ELR (cell line): ENCODE measurements at regions not wholly inside any gene's neighbourhood (a gene's known extent, or its start where the extent isn't known, plus 50 kb on each side); places are given as distances from the start of the nearest gene placed in this dataset.

Experiments used
- DNase-seq: peaks from one replicate; pipeline ENCODE4 v3.0.0-alpha.2; 2015; ENCODE audit warnings: low read depth

DNA sequence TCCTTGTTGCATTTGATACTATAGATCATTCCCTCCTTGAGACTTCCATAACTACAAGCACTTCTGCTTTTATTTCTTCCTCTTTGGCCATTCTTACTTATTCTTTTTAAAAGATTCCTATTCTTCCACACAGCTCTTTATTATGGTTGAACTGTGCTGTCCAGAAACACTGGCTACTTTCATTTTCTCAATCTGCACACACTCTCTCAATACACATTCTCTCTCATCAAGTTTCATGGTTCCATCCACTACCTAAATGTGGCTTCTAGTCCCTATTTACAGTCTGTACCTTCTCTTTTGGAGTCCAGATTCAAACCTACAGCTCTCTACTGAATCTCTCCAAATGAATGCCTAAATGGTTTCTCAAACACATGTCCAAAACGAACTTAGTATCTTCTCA lies 214.3 kb upstream of the RSPO3 start:
- no peak for DNase-seq

DNA sequence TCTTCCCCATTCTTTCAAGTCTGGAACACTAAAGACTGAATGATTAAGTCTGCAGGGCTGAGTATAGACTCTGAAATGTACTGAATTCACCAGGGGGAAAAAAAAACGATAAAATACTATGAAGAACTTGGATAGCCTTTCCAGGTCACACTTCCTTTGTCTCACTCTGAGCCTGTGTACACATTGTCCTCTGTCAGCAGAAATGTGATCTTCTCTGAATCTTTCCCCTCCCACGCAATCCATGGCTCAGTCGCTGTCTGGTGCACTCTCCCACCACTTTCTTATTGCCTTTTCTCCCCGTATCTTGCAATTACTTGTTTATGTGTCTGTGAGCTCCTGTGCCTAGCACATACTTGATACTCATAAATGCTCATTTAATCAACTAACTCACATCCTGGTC lies 212.6 kb upstream of the RSPO3 start:
- no peak for DNase-seq

DNA sequence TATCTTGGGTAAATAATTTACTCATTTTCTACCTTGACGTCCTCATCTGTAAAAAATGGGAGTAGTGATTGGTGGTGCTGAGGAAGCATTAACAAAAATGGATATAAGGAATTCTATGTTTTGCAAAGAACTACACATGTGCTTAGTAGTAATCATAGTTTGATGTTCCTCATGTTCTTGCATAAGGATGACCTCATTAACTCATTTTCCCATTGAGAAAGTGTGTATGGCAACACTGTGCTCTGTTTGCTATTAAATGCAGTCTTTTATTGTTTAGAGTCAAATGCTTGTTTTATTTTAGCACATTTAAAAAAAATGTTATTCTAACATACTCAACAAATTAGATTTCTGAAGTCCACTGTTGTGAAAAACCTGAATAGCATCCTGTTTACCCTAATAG lies 211.2 kb upstream of the RSPO3 start:
- DNase-seq: no peak

DNA sequence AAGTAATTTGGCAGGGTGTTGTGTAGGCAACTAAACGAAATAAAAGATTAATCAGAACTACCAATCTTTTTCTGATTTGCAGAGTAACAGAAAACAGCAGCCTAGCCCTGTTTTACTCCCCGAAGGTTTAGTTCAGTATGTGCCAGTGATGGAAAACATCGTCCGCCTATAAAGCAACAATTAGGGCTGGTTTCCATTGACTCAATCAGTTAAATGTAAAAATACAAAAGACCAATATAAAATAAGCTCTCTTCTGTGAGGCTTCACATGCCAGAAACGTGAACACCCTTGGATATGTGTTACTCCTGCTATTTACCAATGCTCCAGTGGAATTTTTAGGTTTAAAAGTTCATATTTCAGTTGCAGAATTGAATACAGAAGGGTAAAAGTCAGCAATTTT lies 210.5 kb upstream of the RSPO3 start:
- DNase-seq: no peak

DNA sequence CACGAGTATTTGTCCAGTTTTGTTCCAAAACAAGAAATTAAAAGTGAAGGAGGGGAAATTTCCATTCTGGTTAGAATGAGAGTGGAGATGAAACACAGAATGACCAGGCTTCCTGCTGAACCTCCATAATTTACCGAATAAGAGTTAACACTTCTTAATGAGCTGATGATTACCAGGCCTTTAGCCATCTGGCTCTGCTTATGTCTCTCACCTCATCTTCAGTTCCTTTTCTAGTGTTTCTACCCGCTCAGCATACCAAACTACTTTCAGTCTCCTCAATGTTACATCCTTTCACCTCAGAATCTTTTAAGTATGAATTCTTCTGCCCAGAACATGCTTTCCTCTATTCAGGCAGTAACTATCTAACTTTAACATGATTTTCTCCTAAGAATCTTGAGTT lies 209.0 kb upstream of the RSPO3 start:
- no peak for DNase-seq

DNA sequence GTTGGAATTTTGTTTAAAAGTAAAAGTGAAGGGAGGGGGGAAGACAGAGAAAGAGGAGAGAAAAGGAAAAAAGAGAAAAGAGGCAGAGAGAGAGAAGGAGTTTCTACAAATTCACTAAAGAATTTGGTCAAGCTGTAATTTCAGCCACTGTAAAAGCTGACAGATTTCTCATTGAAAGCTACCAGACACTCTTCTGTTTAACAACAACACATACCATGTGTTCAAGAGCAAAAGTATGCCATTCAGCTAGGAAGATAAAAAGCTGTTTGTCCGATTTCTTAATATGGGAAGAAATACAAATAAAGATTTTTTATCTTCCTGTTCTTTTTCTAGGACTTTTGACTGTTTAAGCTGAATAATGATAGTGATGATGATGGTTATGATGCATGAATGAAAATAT lies 204.8 kb upstream of the RSPO3 start:
- no peak for DNase-seq

DNA sequence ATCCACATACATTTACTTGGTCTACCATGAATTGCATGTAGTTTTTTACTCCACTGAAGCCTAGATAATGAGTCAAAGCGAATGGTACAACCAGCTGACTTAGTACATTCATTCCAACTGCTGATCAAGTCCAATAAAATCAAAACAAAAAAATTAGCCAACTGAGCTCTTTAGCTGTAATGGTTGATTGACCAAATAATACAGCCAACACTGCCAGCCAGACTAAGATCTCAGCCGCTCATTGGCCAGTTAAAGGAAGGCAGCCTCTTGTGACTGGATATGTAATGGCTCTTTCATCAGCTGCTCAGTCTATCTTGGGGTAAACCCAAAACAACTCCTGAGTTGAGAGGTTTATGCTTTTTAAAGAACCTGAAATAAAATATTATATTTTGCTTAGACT lies 204.3 kb upstream of the RSPO3 start:
- no peak for DNase-seq

DNA sequence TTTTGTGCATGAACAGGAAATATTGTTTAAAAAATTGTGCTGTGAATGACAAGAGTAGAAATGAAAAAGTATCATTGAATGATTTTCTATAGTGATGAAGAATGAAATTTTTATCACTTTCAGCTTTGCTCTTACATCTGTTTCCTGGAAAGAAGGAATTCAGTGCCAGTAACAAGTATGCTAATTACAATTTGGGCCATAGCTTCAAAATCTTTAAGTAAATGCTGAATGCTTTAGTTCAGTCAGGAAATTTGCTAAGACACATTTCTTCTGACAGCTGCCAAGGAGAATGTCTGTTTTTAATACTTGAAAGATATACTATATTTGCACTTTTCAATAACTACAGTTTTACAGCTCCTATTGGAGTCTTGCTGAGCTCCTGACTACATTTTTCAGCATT lies 203.7 kb upstream of the RSPO3 start:
- DNase-seq: no peak

DNA sequence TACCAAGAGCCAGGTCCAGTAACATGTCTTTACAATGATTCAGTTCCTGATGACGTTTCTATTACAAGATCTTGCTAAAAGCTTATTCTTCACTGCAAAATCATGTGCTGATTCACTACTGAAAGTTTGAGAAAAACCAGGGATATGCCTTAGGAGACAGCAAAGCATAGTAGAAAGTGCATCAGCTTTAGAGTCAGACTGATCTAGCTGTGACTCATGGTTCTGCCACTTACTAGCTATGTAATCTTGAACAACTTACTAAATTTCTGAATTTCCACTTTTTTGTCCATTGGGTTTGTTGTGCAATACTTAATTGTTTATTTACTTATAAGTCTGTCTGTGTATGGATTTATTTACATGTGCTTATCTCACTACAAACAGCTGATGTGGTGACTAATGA lies 198.5 kb upstream of the RSPO3 start:
- peak; percentile 97 for DNase-seq

DNA sequence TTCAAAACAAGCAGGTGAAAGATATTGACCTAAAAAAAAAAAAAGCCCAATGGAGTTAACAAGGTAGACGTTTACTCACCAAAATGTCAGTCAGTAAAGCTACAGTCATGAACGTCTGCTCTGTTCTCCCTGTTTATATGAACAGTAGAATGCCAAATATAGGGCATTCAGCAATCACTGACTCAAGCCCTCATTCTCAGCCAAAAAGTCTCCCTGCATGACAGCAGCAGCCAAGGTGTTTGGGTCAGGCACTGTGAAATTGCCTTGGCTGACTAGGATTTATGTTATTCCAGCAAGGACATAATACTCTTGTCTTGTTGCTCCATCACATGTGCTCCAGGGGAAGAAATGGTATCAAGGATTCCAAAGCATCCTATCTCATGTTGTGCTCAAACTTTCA lies 194.7 kb upstream of the RSPO3 start:
- no peak for DNase-seq

DNA sequence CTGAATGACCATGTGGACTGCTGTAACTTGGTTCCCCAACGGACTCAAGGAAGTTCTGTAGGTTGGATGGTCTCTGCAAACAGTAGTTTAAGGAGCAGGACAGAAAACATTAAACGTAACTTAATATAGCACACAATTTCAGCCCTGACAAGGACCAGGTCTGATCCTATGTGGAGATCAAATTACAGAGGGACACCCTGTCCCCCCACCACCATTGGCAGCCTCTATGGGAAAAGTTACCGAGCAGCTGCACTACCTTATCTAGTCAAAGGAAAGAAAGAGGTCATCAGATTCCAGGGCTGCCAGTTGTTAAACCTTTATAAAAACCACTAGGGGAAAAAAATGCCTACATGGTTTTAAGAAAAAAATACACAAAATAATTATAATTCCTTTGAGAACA lies 191.5 kb upstream of the RSPO3 start:
- no peak for DNase-seq

DNA sequence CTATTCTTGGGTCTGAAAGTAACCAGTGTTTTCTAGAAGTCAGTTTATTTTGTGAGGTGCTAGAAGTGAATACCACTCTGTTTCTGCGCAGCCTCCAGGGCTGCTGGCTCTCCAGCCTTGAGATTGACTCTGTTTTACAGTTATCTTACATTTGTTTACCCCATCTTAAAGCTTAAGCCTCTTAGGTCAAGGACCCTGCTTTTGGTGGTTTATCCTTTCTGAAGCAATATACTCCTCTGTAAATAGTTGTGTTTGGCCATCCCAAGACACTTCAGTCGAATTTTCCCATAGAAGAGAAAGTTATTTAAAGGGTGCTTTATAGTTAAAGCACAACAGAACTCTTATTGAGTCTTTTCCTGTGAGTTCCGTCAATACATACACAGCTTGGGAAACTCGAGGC lies 190.6 kb upstream of the RSPO3 start:
- no peak for DNase-seq

DNA sequence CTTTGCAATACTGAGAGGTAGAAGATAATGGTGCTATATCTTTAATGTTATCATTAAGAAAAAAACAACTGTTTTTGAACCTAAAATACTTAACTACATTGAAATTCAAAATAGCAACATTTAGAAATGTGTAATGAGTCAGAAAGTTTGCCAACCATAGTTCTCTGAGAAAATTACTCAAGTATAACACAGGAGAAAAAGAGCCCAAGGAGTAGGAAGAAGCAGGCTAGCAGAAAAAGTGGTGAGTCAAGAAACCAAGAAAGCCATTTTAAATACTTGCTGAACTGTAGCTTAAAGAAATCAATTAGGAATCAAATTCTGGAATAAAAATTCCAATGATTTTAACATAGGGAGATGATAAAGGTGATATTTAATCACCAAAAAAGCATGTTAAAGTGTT lies 181.0 kb upstream of the RSPO3 start:
- no peak for DNase-seq

DNA sequence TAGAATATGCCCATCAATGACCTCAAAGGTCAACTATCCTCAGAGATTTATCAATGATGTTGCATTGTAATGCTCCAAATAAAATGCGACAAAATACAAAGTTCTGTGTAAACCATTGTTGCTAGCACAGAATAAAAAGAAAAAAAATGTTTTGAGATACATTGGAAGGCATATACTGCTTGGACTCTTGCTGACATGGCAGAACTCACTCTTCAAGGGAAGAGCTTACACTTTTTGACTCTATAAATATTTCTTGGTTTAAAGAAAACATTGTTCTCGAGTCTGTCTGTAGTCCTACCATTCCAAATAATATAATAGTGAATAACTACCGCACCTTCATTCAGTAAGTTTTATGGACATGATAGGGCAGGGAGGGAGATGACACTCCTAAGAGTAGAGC lies 178.7 kb upstream of the RSPO3 start:
- DNase-seq: no peak

DNA sequence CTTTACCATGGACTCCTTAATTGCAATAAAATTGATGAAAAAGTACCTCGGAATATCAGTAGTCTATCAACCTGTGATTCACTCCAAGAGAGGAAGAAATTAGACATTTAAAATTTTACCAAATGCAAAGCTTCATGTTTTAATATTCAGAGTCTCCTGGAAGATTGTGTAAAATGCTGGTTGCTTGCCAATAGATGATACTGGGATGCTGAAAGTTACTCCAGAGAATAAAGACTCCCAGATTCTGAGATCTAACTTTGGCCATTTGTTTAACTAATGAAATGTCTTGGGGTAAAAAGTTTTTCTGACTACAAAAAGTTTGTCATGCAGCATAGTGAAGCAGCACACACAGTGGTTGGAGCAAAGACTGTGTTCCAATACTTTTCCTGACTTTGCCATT lies 176.7 kb upstream of the RSPO3 start:
- no peak for DNase-seq

DNA sequence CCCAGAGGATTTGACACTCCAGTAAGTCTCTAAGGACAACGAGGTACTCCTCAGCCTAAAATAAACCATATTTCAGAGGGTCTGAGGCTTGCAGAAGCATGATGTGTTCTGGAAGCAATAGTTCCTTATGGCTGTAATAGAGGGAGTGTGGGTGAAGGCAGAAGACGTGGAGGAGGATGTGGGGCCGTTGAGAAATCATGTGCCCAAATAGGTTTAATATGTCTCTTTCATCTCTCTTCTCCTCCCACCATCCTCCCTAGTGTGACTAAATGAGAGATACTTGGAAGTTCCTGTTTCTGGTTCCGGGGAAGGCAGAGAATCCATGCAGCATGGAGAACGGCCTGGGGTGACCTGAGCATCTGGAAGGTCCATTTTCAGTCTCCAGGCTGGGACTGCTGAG lies 174.0 kb upstream of the RSPO3 start:
- DNase-seq: no peak

DNA sequence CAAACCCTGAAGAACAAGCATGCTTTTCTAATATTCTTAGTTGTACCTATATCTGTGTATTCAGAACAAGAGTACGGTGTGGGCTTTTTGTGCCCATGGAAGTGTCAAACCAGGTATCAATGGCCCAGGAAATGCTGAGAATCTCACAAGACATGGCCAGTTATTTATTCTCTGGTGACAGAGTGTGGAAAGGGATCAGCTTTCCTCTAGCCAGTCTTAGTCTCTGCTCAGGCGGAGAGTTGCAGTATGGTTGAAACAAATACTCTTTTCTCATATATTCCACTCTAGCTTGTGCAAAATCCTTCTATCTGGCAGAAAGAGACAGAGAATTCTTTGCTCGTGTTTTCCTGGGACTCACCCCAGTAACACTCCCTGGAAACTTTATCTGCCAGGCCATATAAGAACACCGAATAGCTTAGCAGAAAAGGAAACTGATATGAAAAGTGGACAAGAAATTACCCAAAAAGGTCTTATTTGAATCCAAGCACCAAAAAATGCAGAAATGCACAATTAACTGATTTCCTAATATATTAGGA lies 173.3 kb upstream of the RSPO3 start:
- no peak for DNase-seq

DNA sequence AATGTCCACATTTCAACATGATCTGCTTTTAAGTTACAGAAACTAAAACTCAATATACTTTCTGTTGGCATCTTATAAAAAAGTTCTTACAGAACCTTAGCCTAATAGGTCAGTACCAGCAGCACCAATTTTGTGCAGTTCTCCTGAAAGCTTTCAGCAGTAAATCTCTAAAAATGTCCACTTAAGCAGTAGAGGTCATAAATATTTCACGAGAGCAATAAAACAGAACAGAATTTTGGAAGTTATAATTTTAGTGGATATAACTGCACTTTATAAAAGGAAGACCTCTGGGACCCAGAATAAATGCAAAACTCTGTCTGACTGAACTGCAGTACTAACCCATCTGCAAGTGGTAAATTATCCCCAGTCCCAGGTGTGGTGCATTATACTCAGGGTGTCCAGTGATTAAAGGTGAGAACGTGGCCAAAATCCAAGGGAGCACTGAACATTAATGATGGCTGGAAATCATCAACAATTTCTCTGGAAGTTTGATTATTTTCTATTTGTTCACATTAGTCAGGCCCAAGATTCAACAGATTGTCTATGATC lies 172.6 kb upstream of the RSPO3 start:
- DNase-seq: no peak

DNA sequence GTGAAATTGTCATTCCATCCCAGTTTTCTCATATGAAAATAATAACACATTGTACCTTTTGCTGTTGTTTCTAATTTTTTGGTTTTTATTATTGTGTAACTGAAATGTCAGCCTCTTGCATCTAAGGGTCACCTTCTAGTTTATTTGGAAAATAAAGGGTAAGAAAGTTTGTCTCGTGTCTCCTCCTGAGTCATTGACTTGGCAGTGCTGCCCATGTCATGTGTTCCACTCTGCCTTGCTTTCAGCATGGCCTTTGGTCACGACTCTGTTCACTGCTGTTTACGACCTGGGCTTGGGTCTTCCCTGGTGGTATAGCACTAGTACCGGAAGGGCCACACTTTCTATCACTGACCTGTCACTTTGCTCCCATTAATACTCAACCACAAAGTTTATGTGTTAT lies 171.4 kb upstream of the RSPO3 start:
- no peak for DNase-seq

DNA sequence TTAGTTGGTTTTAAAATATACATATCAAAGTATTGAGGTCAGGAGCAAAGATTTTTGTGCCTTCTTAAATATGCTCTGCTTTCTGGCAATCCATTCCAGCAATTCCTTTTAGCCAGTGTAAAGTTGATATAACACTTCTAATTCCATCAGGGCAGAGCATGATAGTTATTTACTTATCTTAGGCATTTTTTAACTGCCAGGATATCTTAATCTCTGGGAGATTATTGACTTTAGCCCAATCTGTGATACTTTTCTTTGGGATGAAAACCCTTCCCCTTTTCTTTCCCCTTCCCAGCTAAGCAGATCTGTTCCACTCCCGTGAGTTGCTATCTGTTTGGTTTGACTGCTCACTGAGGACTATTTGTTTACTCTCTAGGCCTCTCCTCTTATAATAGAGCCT lies 168.7 kb upstream of the RSPO3 start:
- no peak for DNase-seq

DNA sequence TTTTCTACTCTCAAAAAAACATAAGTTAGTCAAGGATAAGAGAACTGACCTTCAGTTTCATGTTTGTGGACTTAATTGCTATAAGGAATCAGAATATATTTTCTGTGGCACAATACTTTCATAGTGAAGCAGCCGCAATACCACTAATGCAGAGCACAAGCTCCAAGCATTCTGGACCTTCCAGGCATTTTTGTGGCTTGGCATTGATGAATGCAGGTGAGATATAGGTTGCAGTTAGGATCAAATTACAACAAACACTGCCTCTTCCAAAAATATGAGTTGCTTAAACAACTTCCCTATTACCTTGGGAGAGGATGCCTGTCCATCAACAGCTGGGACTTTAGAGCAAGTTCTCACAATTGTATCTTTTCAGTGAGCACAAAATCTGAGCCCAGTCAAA lies 162.8 kb upstream of the RSPO3 start:
- no peak for DNase-seq

DNA sequence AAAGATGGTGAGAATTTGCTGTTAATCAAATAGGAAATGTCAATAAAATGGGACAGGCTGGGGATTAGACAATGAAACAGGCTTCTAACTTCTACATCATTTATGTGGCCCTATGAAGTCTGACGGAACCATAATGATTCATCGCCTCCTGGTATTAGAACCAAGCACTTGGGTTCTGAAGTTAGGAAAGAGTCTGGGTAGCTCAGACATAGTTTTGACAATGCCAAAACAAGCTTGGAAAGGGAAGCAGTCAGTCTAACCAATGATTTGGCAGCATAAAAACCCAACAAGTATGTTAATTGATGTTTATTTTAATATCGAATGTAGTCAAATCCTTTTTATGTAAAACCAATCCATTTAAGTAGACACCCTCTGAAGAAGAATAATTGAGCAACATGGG lies 160.8 kb upstream of the RSPO3 start:
- no peak for DNase-seq

DNA sequence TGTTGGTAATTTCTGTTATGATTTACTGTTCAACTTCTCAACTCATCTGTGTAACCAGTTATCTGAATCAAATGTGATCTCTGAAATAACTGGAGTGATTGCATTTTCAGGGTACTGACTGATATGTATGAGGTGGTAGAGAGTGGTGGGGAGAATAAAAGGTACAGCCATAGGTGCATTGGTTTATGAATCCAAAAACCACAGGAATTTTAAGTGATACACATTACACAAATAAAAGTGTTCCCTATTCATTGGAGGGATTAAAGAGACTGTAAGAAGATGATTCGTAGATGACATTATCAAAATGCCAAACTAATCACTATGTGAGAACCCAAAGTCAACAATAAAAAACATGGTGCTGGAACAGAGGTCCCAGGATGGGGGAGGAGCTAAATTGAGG lies 158.7 kb upstream of the RSPO3 start:
- DNase-seq: no peak

DNA sequence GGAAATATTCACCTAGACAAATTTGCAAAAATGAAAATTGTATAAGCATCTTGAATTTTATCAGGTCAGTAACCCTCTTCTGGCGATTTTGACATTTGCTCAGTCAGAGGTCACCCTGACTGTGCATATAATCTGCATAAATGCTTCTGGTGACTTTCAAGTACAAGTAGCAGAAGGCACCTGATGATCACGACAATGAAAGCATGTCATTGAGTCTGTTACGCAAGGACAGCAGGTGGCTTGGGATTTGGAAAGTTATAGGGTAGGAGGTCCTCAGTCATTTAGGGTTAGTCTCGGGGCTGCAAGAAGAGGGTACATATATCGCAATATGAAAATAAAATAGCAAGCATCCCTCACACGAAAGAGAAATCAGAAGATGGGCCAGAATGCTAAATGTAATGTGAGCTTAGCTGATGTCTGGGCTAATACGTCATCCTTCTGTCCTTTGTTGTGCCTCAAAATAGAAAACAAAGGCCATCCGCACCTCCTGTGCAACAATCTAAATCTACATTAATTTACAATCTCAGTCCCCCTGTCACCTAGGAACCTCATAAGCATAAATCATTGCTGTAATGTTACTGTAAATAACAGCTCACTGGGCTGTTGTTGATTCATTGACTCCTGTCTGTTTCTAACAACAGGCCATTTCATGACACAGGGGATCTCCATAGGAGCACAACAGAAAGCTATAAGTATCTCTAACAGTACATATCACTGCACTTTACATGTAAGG lies 155.2 kb upstream of the RSPO3 start:
- DNase-seq: no peak
